Large intestine (tissue), 3 donors: ENCODE measurements at regions not wholly inside any gene's neighbourhood (a gene's known extent, or its start where the extent isn't known, plus 50 kb on each side); places are given as distances from the start of the nearest gene placed in this dataset.

Experiments used
- DNase-seq, 2 donors: peaks; one replicate each; pipeline versions ENCODE4 v3.0.0 to v3.0.0-alpha.2; 2013
- H3K27ac ChIP-seq: one replicate; pipeline ENCODE4 v1.5.1; 2013; ENCODE audit warnings: low read length
- H3K27me3 ChIP-seq: 2 replicates; pipeline ENCODE4 v1.6.1; 2013; ENCODE audit warnings: low read length; ENCODE audit not compliant: control insufficient read depth, insufficient read depth
- H3K36me3 ChIP-seq: 2 replicates; pipeline ENCODE4 v1.6.1; 2013; ENCODE audit warnings: low read length; ENCODE audit not compliant: control insufficient read depth, insufficient read depth
- H3K4me1 ChIP-seq: one replicate; pipeline ENCODE4 v1.6.1; 2013; ENCODE audit warnings: low read length; ENCODE audit not compliant: control insufficient read depth, insufficient read depth
- H3K4me3 ChIP-seq: one replicate; pipeline ENCODE4 v1.5.1; 2013; ENCODE audit warnings: low read length
- H3K9me3 ChIP-seq: one replicate; pipeline ENCODE4 v1.6.1; 2013; ENCODE audit warnings: mild to moderate bottlenecking, low read depth, low read length, moderate library complexity; ENCODE audit not compliant: control insufficient read depth
- WGBS: methylation state at CpG from one replicate; pipeline ENCODE4 v1.1.5; 2013; ENCODE audit warnings: low lambda C conversion rate; ENCODE audit not compliant: insufficient coverage; 5-methylcytosine and 5-hydroxymethylcytosine counted together

DNA sequence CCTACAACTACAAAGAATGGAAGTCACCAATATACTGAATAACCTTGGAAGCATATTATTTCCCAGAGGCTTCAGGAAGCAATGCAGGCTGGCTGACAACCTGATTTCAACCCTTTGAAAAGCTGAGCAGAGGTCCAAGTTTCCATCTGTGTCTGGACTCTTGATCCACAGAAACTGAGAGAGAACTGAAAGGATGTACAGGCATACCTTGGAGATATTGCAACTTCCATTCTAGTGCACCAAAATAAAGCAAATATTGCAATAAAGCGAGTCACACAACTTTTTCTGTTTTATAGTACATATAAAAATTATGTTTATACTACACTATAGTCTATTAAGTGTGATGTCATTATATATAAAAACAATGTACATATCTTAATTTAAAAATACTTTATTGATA is 85.3 kb downstream of the TYW3 start:
- no peaks in the 10 kb centered on the region for H3K27me3 ChIP-seq
- no peaks in the 10 kb centered on the region for H3K9me3 ChIP-seq
- H3K4me1 ChIP-seq, result no peaks in the 10 kb centered on the region
- H3K27ac ChIP-seq, result no peak overlapping the region
- no peak overlapping the region for H3K4me3 ChIP-seq
- DNase-seq, result no peak
- 100% methylated on average over 1 of the region's 1 CpG for WGBS
- no peaks in the 10 kb centered on the region for H3K36me3 ChIP-seq

DNA sequence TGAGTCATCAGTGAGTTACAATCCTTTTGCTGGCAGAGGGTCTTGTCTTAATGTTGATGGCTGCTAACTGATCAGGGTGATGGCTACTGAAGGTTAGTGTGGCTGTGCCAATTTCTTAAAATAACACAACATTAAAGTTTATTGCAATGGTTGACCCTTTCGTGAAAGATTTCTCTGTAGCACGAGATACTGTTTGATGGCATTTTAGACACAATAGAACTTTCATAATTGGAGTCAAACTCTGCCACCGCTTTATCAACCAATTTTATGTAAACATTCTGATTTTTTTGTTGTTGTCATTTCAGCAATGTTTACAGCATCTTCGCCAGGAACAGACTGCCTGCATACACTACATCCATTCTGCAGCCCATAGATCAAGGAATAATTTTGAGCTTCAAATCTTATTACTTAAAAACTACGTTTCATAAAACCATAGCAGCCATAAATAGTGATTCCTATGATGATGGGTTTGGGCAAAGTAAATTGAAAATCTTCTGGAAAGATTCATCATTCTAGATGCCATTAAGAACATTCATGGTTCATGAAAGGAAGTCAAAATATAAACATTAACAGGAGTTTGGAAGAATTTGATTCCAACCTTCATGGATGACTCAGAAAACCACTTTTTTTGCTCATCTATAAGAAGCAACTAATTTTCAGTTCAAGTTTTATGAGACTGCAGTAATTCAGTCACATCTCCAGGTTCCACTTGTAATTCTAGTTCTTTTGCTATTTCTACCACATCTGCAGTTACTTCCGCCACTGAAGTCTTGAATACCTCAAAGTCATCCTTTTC is 85.9 kb downstream of the TYW3 start:
- Histone ChIP-seq H3K27ac (no peak overlapping the region), H3K4me1 (no peaks in the 10 kb centered on the region), H3K27me3 (no peaks in the 10 kb centered on the region), H3K36me3 (no peaks in the 10 kb centered on the region), H3K9me3 (no peaks in the 10 kb centered on the region), H3K4me3 (no peak overlapping the region)
- 67% methylated on average over 1 of the region's 6 CpGs for WGBS
- no peak for DNase-seq

DNA sequence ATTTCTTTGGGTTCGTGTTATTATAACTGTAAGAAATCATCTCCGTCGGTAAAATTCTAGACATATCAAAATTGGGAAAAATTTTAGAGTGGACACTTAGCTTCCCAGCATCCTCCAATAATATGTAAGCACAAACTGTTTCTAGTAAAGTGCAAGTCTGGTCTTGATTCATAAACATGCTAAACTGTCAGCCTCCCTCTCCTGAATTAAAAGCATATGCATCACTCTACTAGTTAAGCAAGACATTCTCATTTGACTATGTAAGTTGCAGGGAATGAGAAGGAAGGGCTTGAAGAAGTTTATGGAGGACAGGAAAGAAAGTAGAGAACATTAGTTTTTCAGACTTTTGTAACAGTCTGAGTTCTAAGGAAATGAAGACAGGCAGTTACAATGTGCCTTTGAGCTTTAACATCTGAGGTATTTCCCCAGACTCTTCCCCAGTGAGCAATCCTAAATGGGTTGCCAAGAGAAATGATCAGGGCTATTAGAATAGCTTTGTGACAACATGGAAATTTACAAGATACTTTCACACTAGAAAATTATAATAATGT is 90.0 kb downstream of the TYW3 start:
- DNase-seq, result no peak
- no peak overlapping the region for H3K27ac ChIP-seq
- 100% methylated on average over 2 of the region's 3 CpGs for WGBS

DNA sequence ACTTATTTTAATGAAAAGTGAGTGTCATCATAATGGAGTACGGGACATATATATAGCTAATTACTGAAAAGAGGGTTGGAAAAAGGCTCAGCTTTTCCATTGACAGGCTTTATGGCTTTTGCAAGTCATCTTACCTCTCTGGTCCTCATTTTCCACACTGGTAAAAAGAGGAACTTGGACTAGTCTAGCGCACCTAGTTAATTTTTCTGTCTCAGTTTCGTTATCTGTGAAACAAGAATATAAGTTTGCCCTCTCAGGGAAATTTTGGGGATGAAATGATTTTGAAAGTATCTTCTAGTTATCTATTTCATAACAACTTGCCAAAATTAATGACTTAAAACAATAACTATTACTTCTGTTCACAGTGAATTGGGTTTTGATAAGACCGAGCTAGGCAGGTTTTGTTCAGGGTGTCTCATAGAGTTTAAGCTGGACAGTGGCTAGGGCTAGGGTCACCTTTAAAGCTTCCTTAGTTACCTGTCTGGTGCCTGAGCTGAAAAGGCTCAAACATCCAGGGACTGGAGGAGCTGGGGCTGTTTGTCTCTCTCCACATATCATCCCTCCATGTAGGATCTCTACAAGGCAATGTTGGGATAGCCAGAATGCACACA is 91.7 kb downstream of the TYW3 start:
- no peak for DNase-seq
- Histone ChIP-seq H3K36me3 (no peaks in the 10 kb centered on the region), H3K4me1 (no peaks in the 10 kb centered on the region), H3K4me3 (no peak overlapping the region), H3K9me3 (no peaks in the 10 kb centered on the region), H3K27me3 (no peaks in the 10 kb centered on the region), H3K27ac (no peak overlapping the region)
- WGBS, result 100% methylated on average over 1 of the region's 4 CpGs

More for the DNA sequence above, 90.0 kb downstream of the TYW3 start:
- H3K36me3 ChIP-seq, result no peaks in the 10 kb centered on the region
- H3K27me3 ChIP-seq, result no peaks in the 10 kb centered on the region
- no peak overlapping the region for H3K4me3 ChIP-seq
- no peaks in the 10 kb centered on the region for H3K4me1 ChIP-seq
- no peaks in the 10 kb centered on the region for H3K9me3 ChIP-seq

DNA sequence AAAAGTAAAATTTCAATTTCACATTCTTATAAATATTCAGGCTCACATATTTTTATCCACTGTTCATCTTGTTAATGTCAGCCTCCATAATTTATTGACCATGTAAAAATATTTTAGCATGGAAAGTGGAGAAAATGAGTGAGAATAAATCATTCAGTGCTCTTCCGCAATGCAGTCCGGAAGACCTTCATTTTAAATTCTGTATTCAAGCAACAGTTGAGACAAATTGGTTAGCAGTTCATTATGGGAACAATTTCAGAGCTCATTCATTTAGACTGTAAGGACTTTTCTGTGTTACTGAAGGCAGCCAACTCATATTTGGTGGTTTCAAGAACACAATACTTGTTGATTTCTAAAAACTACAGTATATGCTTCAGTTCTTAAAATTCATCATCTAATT is 97.8 kb downstream of the TYW3 start:
- Histone ChIP-seq H3K36me3 (no peaks in the 10 kb centered on the region), H3K9me3 (no peaks in the 10 kb centered on the region), H3K4me1 (no peaks in the 10 kb centered on the region), H3K27ac (no peak overlapping the region), H3K4me3 (no peak overlapping the region), H3K27me3 (no peaks in the 10 kb centered on the region)
- no CpG with 5 or more reads among the region's 2 CpGs for WGBS
- no peak for DNase-seq

DNA sequence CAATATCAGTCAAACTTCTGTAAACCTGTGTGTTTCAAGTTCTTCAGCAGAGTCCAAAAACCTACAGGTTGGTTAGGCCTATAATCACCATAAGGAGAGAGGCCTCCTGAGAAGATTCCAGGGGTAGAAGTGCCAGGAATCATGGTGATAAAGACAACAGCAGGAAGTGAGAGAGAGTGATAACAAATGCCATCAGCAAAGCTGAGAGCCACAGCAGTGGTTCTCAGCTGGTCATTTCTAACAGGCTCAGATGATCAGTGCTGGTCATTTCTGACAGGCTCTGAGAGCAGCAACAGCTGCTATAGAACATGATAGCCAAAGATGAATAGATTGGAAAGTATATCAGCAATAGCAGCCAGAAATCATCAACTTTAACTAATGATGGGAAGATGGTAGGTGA is 101.3 kb downstream of the TYW3 start:
- Histone ChIP-seq H3K27me3 (no peaks in the 10 kb centered on the region), H3K4me1 (no peaks in the 10 kb centered on the region), H3K27ac (no peak overlapping the region), H3K4me3 (no peak overlapping the region), H3K9me3 (no peaks in the 10 kb centered on the region), H3K36me3 (no peaks in the 10 kb centered on the region)
- no peak for DNase-seq

DNA sequence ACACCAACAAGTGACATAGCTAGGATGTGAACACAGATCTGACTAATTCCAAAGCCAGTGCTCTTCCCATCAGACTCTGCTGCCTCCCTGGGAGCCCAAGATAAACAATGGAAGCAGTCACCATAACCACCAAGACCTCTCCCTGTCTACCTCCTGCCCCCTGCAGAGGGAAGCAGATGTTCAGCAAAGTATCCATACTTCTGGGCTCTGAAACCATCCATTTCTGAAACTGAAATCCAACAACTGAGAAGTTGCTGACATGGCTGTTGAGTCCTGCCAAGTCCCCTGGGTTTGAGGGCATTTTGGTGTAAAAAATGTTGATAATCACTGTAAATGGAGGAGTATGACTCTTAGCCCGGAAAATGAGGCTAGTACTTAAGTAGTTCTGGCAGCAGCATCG is 102.1 kb downstream of the TYW3 start:
- no peak for DNase-seq
- no peaks in the 10 kb centered on the region for H3K9me3 ChIP-seq
- H3K27ac ChIP-seq, result no peak overlapping the region
- no peaks in the 10 kb centered on the region for H3K4me1 ChIP-seq
- H3K36me3 ChIP-seq, result no peaks in the 10 kb centered on the region
- H3K27me3 ChIP-seq, result no peaks in the 10 kb centered on the region
- H3K4me3 ChIP-seq, result no peak overlapping the region
- no CpG with 5 or more reads among the region's 2 CpGs for WGBS

DNA sequence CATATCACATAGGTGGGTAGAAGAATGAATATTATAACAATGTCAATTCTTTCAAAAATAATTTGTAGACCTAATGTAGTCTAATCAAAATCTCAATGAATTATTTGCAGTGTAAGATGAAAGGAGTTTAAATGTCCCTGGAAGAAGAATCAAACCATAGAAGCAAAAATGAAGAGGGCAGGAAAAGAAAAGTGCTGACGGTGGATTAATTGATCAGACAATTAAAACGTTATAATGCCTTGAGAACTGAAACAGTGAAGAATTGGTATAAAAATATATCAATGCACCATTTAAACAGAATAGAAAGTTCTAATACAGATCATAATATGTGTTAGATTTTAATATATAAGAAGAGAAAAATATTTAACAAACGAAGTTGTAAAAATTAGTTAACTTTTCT is 109.8 kb downstream of the TYW3 start:
- Histone ChIP-seq H3K36me3 (no peaks in the 10 kb centered on the region), H3K4me1 (no peaks in the 10 kb centered on the region), H3K4me3 (no peak overlapping the region), H3K27ac (no peak overlapping the region), H3K27me3 (no peaks in the 10 kb centered on the region), H3K9me3 (no peaks in the 10 kb centered on the region)
- DNase-seq, result no peak
- WGBS, result 79% methylated on average over 3 of the region's 3 CpGs

DNA sequence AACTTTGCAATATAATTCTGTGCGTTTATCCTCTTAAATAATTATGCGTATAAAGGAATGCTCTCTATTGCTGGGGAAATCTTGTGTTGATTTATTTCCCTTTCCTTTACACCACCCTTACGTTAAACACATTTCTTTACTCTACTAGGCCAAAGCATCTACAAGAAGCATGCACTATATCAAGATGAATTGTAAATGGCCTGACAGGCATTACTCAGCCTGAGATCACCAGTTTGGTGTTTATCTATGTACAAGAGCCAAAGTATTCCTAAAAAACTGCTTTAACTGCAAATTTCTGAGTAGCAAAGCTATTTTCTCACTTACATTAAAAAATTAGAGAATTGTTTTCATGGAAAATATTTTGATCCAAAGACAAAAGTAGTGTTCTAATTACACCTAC is 114.8 kb downstream of the TYW3 start:
- H3K4me3 ChIP-seq, result no peak overlapping the region
- H3K4me1 ChIP-seq, result no peaks in the 10 kb centered on the region
- no peaks in the 10 kb centered on the region for H3K27me3 ChIP-seq
- no peak for DNase-seq
- H3K9me3 ChIP-seq, result no peaks in the 10 kb centered on the region
- H3K36me3 ChIP-seq, result no peaks in the 10 kb centered on the region
- WGBS, result no CpG with 5 or more reads among the region's 3 CpGs
- no peak overlapping the region for H3K27ac ChIP-seq

DNA sequence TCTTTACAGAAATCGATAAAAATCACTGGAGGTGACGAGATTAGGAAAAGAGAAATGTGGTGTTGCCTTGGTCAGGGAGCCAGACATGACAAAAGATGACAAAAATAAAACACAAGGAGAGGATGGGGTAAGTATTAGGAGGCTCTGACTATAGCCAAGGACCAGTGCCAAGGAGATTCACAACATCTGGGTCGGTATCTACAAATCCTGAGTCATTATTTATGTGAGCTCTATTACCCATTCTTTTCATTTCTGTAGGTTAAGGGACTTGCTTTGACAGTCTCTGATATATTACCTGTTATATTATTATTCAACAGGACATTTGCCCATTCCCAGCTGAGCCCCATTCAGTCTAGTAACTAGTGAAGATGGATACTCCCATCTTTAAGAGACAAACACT is 120.8 kb downstream of the TYW3 start:
- Histone ChIP-seq H3K27me3 (no peaks in the 10 kb centered on the region), H3K36me3 (no peaks in the 10 kb centered on the region), H3K9me3 (no peaks in the 10 kb centered on the region), H3K4me3 (no peak overlapping the region), H3K4me1 (no peaks in the 10 kb centered on the region), H3K27ac (no peak overlapping the region)
- no peak for DNase-seq
- WGBS, result 95% methylated on average over 3 of the region's 3 CpGs

DNA sequence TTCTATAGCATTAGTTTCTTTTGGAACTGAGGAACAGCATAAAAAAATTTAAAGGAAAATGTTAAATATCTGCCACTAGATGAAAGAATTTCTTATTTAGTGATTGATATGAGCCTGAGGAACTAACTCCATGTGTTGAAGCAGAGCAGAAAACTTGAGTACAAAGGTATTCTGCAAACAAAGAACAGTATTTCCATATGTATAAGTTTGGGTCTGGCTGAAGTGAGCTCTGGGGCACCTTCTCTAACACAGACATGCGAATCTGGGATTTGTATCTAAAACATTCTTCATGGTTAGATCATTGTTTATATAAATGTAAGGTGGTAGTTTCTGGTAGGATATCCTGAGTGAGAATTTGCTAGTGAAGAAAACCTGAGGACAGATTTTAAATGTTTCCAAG is 123.2 kb downstream of the TYW3 start:
- H3K4me1 ChIP-seq, result no peaks in the 10 kb centered on the region
- no peaks in the 10 kb centered on the region for H3K36me3 ChIP-seq
- H3K4me3 ChIP-seq, result no peak overlapping the region
- no CpG with 5 or more reads among the region's 1 CpG for WGBS
- H3K9me3 ChIP-seq, result no peaks in the 10 kb centered on the region
- H3K27me3 ChIP-seq, result no peaks in the 10 kb centered on the region
- no peak for DNase-seq
- no peak overlapping the region for H3K27ac ChIP-seq
